ENCODE measurements at regions not wholly inside any gene's neighbourhood (a gene's known extent, or its start where the extent isn't known, plus 50 kb on each side); places are given as distances from the start of the nearest gene placed in this dataset.

GRCh38 chr13:62088165-62088564 is 672.5 kb upstream of the PCDH20 start:
- ChIA-PET POLR2A (no interaction called here), CTCF (interaction anchor here (0.9 kb wide), 1 partner anchor 124 kb away, joined by 3 read pairs; no protein-coding TSS in a partner anchor)
- H3K4me1 Mint-ChIP-seq = peaks cover 13% of the 10 kb centered on the region
- no peaks in the 10 kb centered on the region for H3K9me3 Mint-ChIP-seq
- no peak for DNase-seq (ENCODE audit: low spot score)
- no peaks in the 10 kb centered on the region for H3K27me3 Mint-ChIP-seq (ENCODE audit: low read depth)
- no peak overlapping the region for H3K4me3 Mint-ChIP-seq
- ATAC-seq = no peak
- TF ChIP-seq FOXJ3 (CRISPR knock-in tag; IDR thresholded peaks at IDR 0.05; ENCODE audit: borderline replicate concordance) (no peak), GRHL2 (CRISPR knock-in tag; IDR thresholded peaks at IDR 0.05; ENCODE audit: insufficient replicate concordance, severe bottlenecking) (no peak), ZNF532 (CRISPR knock-in tag; IDR thresholded peaks at IDR 0.05; ENCODE audit: borderline replicate concordance) (no peak), OVOL2 (CRISPR knock-in tag; IDR thresholded peaks at IDR 0.05; ENCODE audit: borderline replicate concordance) (no peak), ESRRA (CRISPR knock-in tag; IDR thresholded peaks at IDR 0.05; ENCODE audit: borderline replicate concordance) (no peak), GABPB1 (CRISPR knock-in tag; IDR thresholded peaks at IDR 0.05) (no peak), TP53 (CRISPR knock-in tag; IDR thresholded peaks at IDR 0.05) (no peak), FOXK1 (CRISPR knock-in tag; IDR thresholded peaks at IDR 0.05) (no peak), EMX1 (CRISPR knock-in tag; IDR thresholded peaks at IDR 0.05) (no peak), JAZF1 (CRISPR knock-in tag; IDR thresholded peaks at IDR 0.05) (no peak), NR3C1 (CRISPR knock-in tag; conservative IDR thresholded peaks at IDR 0.05; ENCODE audit: low read depth) (no peak), GTF2I (CRISPR knock-in tag; conservative IDR thresholded peaks at IDR 0.05) (no peak), RORB (CRISPR knock-in tag; IDR thresholded peaks at IDR 0.05) (no peak), AR (CRISPR knock-in tag; IDR thresholded peaks at IDR 0.05) (no peak)
- TF ChIP-seq, protein P1, sequence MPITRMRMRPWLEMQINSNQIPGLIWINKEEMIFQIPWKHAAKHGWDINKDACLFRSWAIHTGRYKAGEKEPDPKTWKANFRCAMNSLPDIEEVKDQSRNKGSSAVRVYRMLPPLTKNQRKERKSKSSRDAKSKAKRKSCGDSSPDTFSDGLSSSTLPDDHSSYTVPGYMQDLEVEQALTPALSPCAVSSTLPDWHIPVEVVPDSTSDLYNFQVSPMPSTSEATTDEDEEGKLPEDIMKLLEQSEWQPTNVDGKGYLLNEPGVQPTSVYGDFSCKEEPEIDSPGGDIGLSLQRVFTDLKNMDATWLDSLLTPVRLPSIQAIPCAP (CRISPR knock-in tag; IDR thresholded peaks at IDR 0.05) = no peak
- TF ChIP-seq, protein P2, sequence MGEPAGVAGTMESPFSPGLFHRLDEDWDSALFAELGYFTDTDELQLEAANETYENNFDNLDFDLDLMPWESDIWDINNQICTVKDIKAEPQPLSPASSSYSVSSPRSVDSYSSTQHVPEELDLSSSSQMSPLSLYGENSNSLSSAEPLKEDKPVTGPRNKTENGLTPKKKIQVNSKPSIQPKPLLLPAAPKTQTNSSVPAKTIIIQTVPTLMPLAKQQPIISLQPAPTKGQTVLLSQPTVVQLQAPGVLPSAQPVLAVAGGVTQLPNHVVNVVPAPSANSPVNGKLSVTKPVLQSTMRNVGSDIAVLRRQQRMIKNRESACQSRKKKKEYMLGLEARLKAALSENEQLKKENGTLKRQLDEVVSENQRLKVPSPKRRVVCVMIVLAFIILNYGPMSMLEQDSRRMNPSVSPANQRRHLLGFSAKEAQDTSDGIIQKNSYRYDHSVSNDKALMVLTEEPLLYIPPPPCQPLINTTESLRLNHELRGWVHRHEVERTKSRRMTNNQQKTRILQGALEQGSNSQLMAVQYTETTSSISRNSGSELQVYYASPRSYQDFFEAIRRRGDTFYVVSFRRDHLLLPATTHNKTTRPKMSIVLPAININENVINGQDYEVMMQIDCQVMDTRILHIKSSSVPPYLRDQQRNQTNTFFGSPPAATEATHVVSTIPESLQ (CRISPR knock-in tag; IDR thresholded peaks at IDR 0.05) = no peak
- TF ChIP-seq, protein P3, sequence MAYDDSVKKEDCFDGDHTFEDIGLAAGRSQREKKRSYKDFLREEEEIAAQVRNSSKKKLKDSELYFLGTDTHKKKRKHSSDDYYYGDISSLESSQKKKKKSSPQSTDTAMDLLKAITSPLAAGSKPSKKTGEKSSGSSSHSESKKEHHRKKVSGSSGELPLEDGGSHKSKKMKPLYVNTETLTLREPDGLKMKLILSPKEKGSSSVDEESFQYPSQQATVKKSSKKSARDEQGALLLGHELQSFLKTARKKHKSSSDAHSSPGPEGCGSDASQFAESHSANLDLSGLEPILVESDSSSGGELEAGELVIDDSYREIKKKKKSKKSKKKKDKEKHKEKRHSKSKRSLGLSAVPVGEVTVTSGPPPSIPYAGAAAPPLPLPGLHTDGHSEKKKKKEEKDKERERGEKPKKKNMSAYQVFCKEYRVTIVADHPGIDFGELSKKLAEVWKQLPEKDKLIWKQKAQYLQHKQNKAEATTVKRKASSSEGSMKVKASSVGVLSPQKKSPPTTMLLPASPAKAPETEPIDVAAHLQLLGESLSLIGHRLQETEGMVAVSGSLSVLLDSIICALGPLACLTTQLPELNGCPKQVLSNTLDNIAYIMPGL (CRISPR knock-in tag; IDR thresholded peaks at IDR 0.05) = no peak
- TF ChIP-seq, protein P4, sequence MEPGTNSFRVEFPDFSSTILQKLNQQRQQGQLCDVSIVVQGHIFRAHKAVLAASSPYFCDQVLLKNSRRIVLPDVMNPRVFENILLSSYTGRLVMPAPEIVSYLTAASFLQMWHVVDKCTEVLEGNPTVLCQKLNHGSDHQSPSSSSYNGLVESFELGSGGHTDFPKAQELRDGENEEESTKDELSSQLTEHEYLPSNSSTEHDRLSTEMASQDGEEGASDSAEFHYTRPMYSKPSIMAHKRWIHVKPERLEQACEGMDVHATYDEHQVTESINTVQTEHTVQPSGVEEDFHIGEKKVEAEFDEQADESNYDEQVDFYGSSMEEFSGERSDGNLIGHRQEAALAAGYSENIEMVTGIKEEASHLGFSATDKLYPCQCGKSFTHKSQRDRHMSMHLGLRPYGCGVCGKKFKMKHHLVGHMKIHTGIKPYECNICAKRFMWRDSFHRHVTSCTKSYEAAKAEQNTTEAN (CRISPR knock-in tag; IDR thresholded peaks at IDR 0.05) = no peak
- no peaks in the 10 kb centered on the region for H3K36me3 Mint-ChIP-seq
- no peak overlapping the region for H3K27ac Mint-ChIP-seq
